NCI-H146 treated with DMSO at 0.1 percent for 48 hours (cell line): ENCODE measurements at regions not wholly inside any gene's neighbourhood (a gene's known extent, or its start where the extent isn't known, plus 50 kb on each side); places are given as distances from the start of the nearest gene placed in this dataset.
"Not testable (repeated sequence)": the region's sequence is repeated elsewhere in the genome, so short reads cannot be mapped to it uniquely, and the experiment has no call there.

Experiments used
- DNase-seq: peaks from one replicate; lab custom pipeline; 2025; ENCODE audit not compliant: unreplicated experiment; lab: John Stamatoyannopoulos, UW

GRCh38 chr2:16375351-16375750 is 290.3 kb downstream of the CYRIA start:
- DNase-seq, result no peak

- DNase-seq, result no peak
These were observed 291.0 kb downstream of the CYRIA start for GRCh38 chr2:16374671-16375070.

GRCh38 chr2:16373341-16373740 is 292.3 kb downstream of the CYRIA start:
- no peak for DNase-seq

- DNase-seq, result no peak
These were observed 293.9 kb downstream of the CYRIA start for GRCh38 chr2:16371751-16372150.

- no peak for DNase-seq
These were observed 296.7 kb downstream of the CYRIA start for GRCh38 chr2:16368951-16369350.

- DNase-seq, result no peak
These were observed 297.3 kb downstream of the CYRIA start for GRCh38 chr2:16368328-16368727.

- no peak for DNase-seq
These were observed 300.3 kb downstream of the CYRIA start for GRCh38 chr2:16365366-16365765.

- no peak for DNase-seq
These were observed 302.1 kb downstream of the CYRIA start for GRCh38 chr2:16363581-16363980.

- no peak for DNase-seq
These were observed 303.0 kb downstream of the CYRIA start for GRCh38 chr2:16362611-16363010.

GRCh38 chr2:16361261-16361995 is 304.2 kb downstream of the CYRIA start:
- DNase-seq, result no peak

GRCh38 chr2:16359961-16360360 is 305.7 kb downstream of the CYRIA start:
- no peak for DNase-seq

GRCh38 chr2:16357188-16357587 is 308.4 kb downstream of the CYRIA start:
- no peak for DNase-seq

GRCh38 chr2:16351541-16351940 is 314.1 kb downstream of the CYRIA start:
- no peak for DNase-seq

GRCh38 chr2:16351137-16351536 is 314.5 kb downstream of the CYRIA start:
- DNase-seq, result no peak

GRCh38 chr2:16350211-16350610 is 315.4 kb downstream of the CYRIA start:
- no peak for DNase-seq

GRCh38 chr2:16349811-16350210 is 315.8 kb downstream of the CYRIA start:
- DNase-seq, result no peak

GRCh38 chr2:16348821-16349515 is 316.7 kb downstream of the CYRIA start:
- DNase-seq, result no peak

GRCh38 chr2:16346671-16347070 is 319.0 kb downstream of the CYRIA start:
- DNase-seq, result no peak

GRCh38 chr2:16345231-16345630 is 320.4 kb downstream of the CYRIA start:
- not testable (repeated sequence) for DNase-seq

GRCh38 chr2:16339206-16339605 is 326.4 kb downstream of the CYRIA start:
- DNase-seq, result no peak

- no peak for DNase-seq
These were observed 327.6 kb downstream of the CYRIA start for GRCh38 chr2:16338026-16338425.

- DNase-seq, result no peak
These were observed 328.7 kb downstream of the CYRIA start for GRCh38 chr2:16336916-16337315.

GRCh38 chr2:16336491-16336890 is 329.1 kb downstream of the CYRIA start:
- DNase-seq, result no peak
